GM13977 (cell line): ENCODE measurements at regions not wholly inside any gene's neighbourhood (a gene's known extent, or its start where the extent isn't known, plus 50 kb on each side); places are given as distances from the start of the nearest gene placed in this dataset.

ENCODE experiments used
- DNase-seq: peaks from one replicate; pipeline ENCODE4 v3.0.0; 2012; ENCODE audit warnings: low spot score
- in situ Hi-C: fragments of 300-500 bp; cut with MboI; formaldehyde crosslinking; loops from one replicate; pipeline ENCODE4 v1.12.0; 2022; ENCODE audit warnings: low sequenced_read_pairs, low pct_unique_long_range_greater_than_20kb, mixed read lengths, inconsistent platforms; ENCODE audit not compliant: unreplicated experiment
- TF ChIP-seq, protein P1 (sequence below): IDR thresholded peaks from 2 replicates; pipeline ENCODE4 v1.5.1; 2012; ENCODE audit warnings: mild to moderate bottlenecking, control low read depth; ENCODE audit not compliant: insufficient read depth; ENCODE audit errors: extremely low read depth, missing control alignments

DNA sequence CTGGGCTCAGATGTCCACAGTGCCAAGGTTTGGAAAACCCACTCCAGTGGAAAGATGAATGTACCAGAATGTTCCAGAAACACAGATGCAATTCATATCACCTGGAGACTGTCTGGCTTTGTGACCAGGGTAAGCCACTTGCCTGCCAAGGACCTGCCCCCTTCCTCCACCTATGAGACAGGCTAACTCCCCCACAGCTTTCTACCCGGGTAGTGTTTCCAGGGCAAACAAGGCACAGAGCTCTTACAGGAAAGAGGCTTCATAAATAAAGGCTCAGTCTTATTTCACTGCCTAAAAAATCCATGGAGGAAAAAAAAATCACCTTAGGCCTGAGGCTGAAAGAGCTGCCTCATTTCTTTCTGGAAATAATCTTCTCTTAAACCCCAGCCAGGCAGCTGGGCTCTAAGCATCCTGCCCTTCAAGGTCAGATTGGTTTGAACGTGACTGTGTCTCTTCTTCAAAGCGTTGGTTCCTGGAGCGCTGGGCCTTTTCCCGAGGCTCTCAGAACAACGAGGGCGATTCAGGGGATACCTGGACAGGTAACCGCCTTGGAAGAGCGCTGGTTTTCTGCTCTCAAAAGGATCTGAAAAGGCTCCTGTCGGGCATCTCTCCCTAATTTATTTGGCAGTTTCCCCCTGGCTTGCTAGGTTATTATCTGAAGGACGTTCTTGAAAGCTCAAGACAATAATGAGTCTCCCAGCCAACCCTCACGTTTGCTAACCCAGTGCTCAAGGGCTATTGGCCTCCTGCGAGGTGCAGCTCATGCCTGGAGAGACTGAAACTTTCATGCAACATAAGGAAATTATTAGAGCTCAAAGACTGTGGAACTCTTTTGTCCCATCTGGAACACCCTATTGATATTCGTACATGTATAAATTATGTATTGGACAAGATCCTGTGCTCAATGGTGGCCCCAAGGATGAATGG, 199.2 kb upstream of the PMEPA1 start:
- TF ChIP-seq, protein P1, sequence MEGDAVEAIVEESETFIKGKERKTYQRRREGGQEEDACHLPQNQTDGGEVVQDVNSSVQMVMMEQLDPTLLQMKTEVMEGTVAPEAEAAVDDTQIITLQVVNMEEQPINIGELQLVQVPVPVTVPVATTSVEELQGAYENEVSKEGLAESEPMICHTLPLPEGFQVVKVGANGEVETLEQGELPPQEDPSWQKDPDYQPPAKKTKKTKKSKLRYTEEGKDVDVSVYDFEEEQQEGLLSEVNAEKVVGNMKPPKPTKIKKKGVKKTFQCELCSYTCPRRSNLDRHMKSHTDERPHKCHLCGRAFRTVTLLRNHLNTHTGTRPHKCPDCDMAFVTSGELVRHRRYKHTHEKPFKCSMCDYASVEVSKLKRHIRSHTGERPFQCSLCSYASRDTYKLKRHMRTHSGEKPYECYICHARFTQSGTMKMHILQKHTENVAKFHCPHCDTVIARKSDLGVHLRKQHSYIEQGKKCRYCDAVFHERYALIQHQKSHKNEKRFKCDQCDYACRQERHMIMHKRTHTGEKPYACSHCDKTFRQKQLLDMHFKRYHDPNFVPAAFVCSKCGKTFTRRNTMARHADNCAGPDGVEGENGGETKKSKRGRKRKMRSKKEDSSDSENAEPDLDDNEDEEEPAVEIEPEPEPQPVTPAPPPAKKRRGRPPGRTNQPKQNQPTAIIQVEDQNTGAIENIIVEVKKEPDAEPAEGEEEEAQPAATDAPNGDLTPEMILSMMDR, result no peak
- DNase-seq, result no peak
- in situ Hi-C loops, result no loop called here

GRCh38 chr20:57908226-57908625, 198.4 kb upstream of the PMEPA1 start:
- no peak for DNase-seq
- in situ Hi-C loops, result no loop called here
- TF ChIP-seq, protein P1, result no peak

DNA sequence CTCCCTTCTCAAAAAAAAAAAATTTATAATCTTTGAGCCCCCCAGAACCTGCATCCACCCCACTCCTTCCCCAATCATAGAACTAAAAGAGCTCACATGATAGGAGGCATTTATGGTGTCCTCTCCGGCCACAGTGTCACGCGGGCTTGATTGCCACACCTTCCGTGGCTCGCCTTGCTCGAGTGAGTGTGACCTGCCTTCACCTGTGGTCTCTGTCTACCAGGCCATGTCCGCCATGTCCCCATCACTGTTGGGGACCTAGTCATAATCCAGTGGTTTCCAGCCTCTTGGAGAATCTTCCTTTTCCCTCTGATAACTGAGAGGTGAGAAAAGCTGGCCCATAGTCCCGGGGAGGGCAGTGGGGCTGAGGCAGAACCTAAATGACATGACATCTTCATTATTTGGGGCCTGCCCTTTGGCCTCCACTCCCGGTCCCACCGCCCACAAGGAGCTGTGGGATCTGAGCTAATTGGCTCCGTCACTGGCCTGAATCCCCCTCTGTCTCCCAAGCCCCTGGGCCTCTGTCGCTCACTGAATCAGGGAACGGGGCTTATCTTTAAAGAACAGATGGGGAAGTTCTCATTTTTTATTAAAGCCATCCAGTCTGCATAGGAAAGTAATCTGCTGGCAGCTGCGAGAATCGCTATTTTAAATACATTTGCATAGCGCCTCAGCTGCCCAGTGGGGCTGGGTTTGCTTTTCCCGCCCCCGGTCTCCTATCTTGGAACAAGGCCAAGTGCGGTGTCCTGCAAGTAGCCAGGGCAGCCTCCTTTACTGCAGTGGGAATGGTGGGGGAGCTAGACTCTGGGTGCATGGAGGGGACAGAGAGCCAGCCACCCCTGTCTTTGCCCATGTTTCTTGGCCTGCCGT, 197.6 kb upstream of the PMEPA1 start:
- TF ChIP-seq, protein P1, result no peak
- DNase-seq, result no peak
- in situ Hi-C loops, result no loop called here

- DNase-seq, result no peak
- in situ Hi-C loops, result no loop called here
- TF ChIP-seq, protein P1, result no peak
Measured at GRCh38 chr20:57905448-57905847, 195.6 kb upstream of the PMEPA1 start.

DNA sequence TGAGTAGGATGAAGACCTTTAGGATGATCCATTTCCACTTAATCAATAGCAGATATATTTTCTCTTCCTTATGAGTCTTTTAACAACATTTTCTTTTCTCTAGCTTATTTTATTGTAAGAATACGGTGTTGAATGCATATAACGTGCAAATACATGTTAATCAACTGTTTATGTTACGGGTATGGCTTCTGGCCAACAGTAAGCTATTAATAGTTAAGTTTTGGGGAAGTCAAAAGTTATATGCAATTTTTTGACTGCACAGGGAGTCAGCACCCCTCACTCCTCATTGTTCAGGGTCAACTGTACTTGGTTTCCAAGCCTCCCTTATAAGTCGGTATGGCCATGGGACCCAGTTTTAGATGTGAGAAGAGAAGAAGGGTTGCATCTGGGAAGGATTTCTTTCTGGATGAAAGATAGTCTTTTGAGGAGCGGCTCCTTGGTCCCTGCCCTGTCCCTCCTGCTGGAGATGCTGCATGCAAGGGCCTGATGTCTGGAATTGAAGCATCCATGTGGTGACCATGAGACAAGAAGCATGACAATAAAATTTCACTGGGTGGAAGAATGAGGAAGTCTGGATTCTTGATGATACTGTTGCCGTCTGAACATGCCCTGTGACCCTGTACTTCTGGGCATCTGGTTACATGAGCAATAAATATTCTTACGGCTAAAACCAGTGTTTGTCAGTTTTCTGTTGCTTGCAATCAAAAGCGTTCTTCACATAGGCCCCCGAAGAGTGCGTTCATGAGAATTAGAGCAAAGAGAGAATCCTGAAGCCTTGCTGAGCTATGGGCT, 194.7 kb upstream of the PMEPA1 start:
- DNase-seq, result no peak
- in situ Hi-C loops, result no loop called here
- TF ChIP-seq, protein P1, result no peak

DNA sequence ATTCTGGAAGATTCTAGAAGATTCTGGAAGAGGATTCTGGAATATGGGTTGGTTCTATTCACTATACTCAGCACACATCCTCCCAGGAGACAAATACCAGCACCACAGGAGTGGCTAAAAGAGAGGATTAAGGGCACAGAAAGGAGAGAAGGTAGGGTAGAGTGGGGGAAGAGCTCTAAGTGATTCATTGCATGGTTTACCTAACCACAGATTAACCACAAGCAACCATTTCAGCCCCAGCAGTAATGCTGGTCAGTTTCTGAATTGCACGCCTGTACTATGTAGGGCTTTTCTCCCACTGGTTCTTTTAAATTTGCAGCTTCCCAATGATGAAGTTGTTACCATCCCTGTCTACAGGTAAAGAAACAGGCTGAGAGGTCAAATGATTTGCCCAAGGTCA, 192.7 kb upstream of the PMEPA1 start:
- in situ Hi-C loops, result no loop called here
- TF ChIP-seq, protein P1, result no peak
- peak; percentile 53 for DNase-seq
